OCI-LY7 (cell line): ENCODE measurements at regions not wholly inside any gene's neighbourhood (a gene's known extent, or its start where the extent isn't known, plus 50 kb on each side); places are given as distances from the start of the nearest gene placed in this dataset.

Experiments used
- BruUV-seq: library from RNA; stranded (reverse); fragments of 400-500 nt; replicated peaks from 2 replicates; lab custom pipeline; 2021; lab: Mats Ljungman, UMichigan
- CTCF ChIA-PET: fragments of 300-600 bp; sonication (Branson Sonifier 250); formaldehyde crosslinking; loops from one replicate; lab custom pipeline; 2022; ENCODE audit warnings: antibody characterized with exemption; ENCODE audit not compliant: unreplicated experiment; lab: Charles Lee
- POLR2A ChIA-PET: fragments of 300-600 bp; sonication (Branson Sonifier 250); formaldehyde crosslinking; loops from one replicate; lab custom pipeline; 2022; ENCODE audit warnings: antibody characterized with exemption; lab: Charles Lee
- DNase-seq: peaks from one replicate; pipeline ENCODE4 v3.0.0-alpha.2; 2015; ENCODE audit warnings: low spot score
- H2AFZ ChIP-seq: fragments of 200-600 bp; sonication (generic), shearing (Covaris generic); 2 replicates; pipeline ENCODE4 v1.6.1; 2014; ENCODE audit warnings: mild to moderate bottlenecking, antibody characterized with exemption, low read length, moderate library complexity
- H3K27ac ChIP-seq: fragments of 200-600 bp; sonication (generic); 2 replicates; pipeline ENCODE4 v1.5.1; 2014; ENCODE audit warnings: mixed run types, low read depth, mild to moderate bottlenecking, moderate library complexity, low read length, inconsistent platforms; ENCODE audit not compliant: poor library complexity, severe bottlenecking
- H3K36me3 ChIP-seq: fragments of 200-600 bp; sonication (generic); 2 replicates; pipeline ENCODE4 v1.6.1; 2014; ENCODE audit warnings: mild to moderate bottlenecking, antibody characterized with exemption, low read length, moderate library complexity, mixed read lengths; ENCODE audit not compliant: insufficient read depth
- H3K4me1 ChIP-seq: fragments of 200-600 bp; sonication (generic); 2 replicates; pipeline ENCODE4 v1.5.1; 2014; ENCODE audit warnings: mild to moderate bottlenecking, low read length; ENCODE audit not compliant: insufficient read depth, poor library complexity, severe bottlenecking
- H3K4me2 ChIP-seq: fragments of 200-600 bp; sonication (generic); 2 replicates; pipeline ENCODE4 v1.6.1; 2014; ENCODE audit warnings: mild to moderate bottlenecking, low read length
- H3K4me3 ChIP-seq: fragments of 200-600 bp; sonication (generic); 2 replicates; pipeline ENCODE4 v1.5.1; 2014; ENCODE audit warnings: mild to moderate bottlenecking, low read depth, low read length; ENCODE audit not compliant: poor library complexity, severe bottlenecking
- H3K79me2 ChIP-seq: fragments of 200-600 bp; sonication (generic); 2 replicates; pipeline ENCODE4 v1.6.1; 2016; ENCODE audit warnings: low read depth, mild to moderate bottlenecking, low read length, moderate library complexity, mixed read lengths; ENCODE audit not compliant: insufficient read depth
- H3K9me2 ChIP-seq: fragments of 200-600 bp; sonication (generic); 2 replicates; pipeline ENCODE4 v1.6.1; 2016; ENCODE audit warnings: mild to moderate bottlenecking, low read length, mixed read lengths; ENCODE audit not compliant: insufficient read depth
- H3K9me3 ChIP-seq: fragments of 200-600 bp; sonication (generic); 2 replicates; pipeline ENCODE4 v1.6.1; 2014; ENCODE audit warnings: mild to moderate bottlenecking, mixed run types, low read length, mixed read lengths
- H4K20me1 ChIP-seq: fragments of 200-600 bp; sonication (generic); 2 replicates; pipeline ENCODE4 v1.6.1; 2014; ENCODE audit warnings: mild to moderate bottlenecking, antibody characterized with exemption, low read length, moderate library complexity, mixed read lengths; ENCODE audit not compliant: insufficient read depth
- EZH2phosphoT487 ChIP-seq: fragments of 200-600 bp; sonication (generic); IDR thresholded peaks from 2 replicates; pipeline ENCODE4 v1.6.1; 2018; ENCODE audit warnings: low read depth, borderline replicate concordance, mild to moderate bottlenecking, mixed run types, antibody characterized with exemption, low read length, moderate library complexity, mixed read lengths
- intact Hi-C: fragments of 100-400 bp; cut with micrococcal nuclease; formaldehyde crosslinking; loops from one replicate; pipeline ENCODE4 v1.10.0; 2022; ENCODE audit not compliant: unreplicated experiment
- TF ChIP-seq, protein P1 (sequence below): fragments of 200-600 bp; sonication (generic); conservative IDR thresholded peaks from 2 replicates; pipeline ENCODE4 v1.5.1; 2014; ENCODE audit warnings: mild to moderate bottlenecking, antibody characterized with exemption, low read length, moderate library complexity, mixed read lengths

DNA sequence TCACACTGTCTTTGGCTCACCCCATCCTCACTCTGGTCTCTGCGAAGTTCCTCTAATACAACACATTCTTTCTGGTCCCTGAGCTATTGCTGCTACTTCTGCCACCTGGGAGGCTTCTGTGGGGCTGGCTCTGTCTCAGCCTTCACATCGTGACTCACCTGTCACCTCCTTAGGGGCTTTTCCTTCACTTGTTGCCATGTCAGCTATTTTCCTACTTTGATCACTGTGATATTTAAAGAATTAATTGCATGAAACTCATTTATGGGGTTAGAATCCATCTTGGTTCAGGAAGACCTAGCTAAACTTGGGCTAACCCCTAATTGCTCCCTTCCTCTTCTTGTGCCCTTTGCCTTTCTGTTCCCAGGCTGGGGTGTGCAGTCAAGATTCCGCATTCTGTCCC, 346.9 kb downstream of the WDR72 start:
- CTCF ChIA-PET: no interaction called here
- no peak overlapping the region for H3K4me2 ChIP-seq
- no peaks in the 10 kb centered on the region for H3K9me2 ChIP-seq
- no TSS peak for BruUV-seq
- no peak for TF ChIP-seq EZH2phosphoT487
- TF ChIP-seq, protein P1, sequence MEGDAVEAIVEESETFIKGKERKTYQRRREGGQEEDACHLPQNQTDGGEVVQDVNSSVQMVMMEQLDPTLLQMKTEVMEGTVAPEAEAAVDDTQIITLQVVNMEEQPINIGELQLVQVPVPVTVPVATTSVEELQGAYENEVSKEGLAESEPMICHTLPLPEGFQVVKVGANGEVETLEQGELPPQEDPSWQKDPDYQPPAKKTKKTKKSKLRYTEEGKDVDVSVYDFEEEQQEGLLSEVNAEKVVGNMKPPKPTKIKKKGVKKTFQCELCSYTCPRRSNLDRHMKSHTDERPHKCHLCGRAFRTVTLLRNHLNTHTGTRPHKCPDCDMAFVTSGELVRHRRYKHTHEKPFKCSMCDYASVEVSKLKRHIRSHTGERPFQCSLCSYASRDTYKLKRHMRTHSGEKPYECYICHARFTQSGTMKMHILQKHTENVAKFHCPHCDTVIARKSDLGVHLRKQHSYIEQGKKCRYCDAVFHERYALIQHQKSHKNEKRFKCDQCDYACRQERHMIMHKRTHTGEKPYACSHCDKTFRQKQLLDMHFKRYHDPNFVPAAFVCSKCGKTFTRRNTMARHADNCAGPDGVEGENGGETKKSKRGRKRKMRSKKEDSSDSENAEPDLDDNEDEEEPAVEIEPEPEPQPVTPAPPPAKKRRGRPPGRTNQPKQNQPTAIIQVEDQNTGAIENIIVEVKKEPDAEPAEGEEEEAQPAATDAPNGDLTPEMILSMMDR: no peak
- POLR2A ChIA-PET: no interaction called here
- H3K9me3 ChIP-seq: no peaks in the 10 kb centered on the region
- no peaks in the 10 kb centered on the region for H3K4me1 ChIP-seq
- H3K36me3 ChIP-seq: no peaks in the 10 kb centered on the region
- intact Hi-C loops: no loop called here
- no peak overlapping the region for H2AFZ ChIP-seq
- no peak overlapping the region for H3K27ac ChIP-seq
- no peaks in the 10 kb centered on the region for H3K79me2 ChIP-seq
- DNase-seq: no peak
- no peak overlapping the region for H3K4me3 ChIP-seq
- H4K20me1 ChIP-seq: no peaks in the 10 kb centered on the region

DNA sequence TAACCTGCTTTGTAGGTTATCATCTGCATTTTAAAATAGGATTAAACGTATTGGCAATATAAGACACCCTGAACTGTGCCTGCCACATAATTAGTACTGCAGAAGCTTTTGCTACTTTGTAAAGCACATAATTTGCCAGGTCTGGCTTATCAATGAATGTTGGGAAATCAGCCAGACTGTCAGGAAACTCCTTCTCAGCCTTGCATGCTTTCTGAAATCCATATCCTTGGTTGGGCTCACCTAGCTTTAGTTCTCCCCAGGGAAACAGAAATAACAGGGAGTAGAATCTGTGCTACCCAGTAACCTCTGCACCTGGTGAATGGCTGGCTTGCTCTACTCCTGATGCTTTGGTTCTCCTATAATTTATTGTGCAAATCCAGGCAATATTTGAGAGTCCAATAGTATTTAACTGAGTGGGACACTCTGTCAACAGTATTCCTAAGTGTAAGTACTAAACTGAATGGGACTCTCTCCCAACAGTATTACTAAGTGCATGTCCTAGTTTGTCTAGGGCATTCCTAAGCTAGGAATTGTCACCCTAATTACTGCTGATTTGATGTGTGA, 354.5 kb downstream of the WDR72 start:
- Histone ChIP-seq H3K4me3 (no peak overlapping the region), H2AFZ (no peak overlapping the region), H3K9me2 (no peaks in the 10 kb centered on the region), H3K9me3 (no peaks in the 10 kb centered on the region), H3K27ac (no peak overlapping the region), H3K4me1 (no peaks in the 10 kb centered on the region), H4K20me1 (no peaks in the 10 kb centered on the region), H3K36me3 (no peaks in the 10 kb centered on the region), H3K79me2 (no peaks in the 10 kb centered on the region), H3K4me2 (no peak overlapping the region)
- TF ChIP-seq, protein P1: no peak
- TF ChIP-seq EZH2phosphoT487: no peak
- POLR2A ChIA-PET: no interaction called here
- no TSS peak for BruUV-seq
- DNase-seq: no peak
- intact Hi-C loops: no loop called here
- CTCF ChIA-PET: no interaction called here

DNA sequence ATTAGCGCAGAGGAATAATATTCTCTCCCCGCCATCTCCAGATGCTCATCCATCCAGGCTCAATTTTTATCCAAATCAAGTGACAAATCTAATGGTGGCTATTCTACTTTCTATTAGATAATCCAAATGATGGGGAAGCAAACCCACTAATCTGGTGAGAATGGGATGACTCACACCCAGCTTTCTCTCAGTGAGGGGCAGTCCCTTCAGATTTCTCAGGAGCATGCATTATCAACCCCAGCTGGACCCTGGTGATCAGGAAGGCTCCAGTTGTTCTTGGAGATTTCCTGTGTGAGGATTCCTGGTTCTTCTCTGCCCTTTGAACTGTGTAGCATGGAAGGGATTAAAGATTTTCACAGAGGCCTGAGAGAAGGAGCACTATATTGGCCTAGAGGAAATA, 358.0 kb downstream of the WDR72 start:
- Histone ChIP-seq H4K20me1 (no peaks in the 10 kb centered on the region), H3K27ac (no peak overlapping the region), H3K36me3 (no peaks in the 10 kb centered on the region), H3K4me3 (no peak overlapping the region), H3K79me2 (no peaks in the 10 kb centered on the region), H3K9me2 (no peaks in the 10 kb centered on the region), H3K4me2 (no peak overlapping the region), H3K4me1 (no peaks in the 10 kb centered on the region), H2AFZ (no peak overlapping the region), H3K9me3 (no peaks in the 10 kb centered on the region)
- intact Hi-C loops: no loop called here
- ChIA-PET CTCF (no interaction called here), POLR2A (no interaction called here)
- DNase-seq: no peak
- BruUV-seq: no TSS peak
- no peak for TF ChIP-seq EZH2phosphoT487
- TF ChIP-seq, protein P1: no peak
